22Rv1 (cell line): ENCODE measurements at regions not wholly inside any gene's neighbourhood (a gene's known extent, or its start where the extent isn't known, plus 50 kb on each side); places are given as distances from the start of the nearest gene placed in this dataset.

ENCODE experiments used
- H3K27ac ChIP-seq: fragments of 450-650 bp; 2 replicates; pipeline ENCODE4 v1.5.1; 2017
- ZFX ChIP-seq: fragments of 450-650 bp; IDR thresholded peaks from 2 replicates; pipeline ENCODE4 v1.6.1; 2017; ENCODE audit warnings: antibody characterized with exemption, borderline replicate concordance
- TF ChIP-seq, protein P1 (sequence below): fragments of 450-650 bp; IDR thresholded peaks from 2 replicates; pipeline ENCODE4 v1.5.1; 2017; ENCODE audit warnings: mild to moderate bottlenecking

DNA sequence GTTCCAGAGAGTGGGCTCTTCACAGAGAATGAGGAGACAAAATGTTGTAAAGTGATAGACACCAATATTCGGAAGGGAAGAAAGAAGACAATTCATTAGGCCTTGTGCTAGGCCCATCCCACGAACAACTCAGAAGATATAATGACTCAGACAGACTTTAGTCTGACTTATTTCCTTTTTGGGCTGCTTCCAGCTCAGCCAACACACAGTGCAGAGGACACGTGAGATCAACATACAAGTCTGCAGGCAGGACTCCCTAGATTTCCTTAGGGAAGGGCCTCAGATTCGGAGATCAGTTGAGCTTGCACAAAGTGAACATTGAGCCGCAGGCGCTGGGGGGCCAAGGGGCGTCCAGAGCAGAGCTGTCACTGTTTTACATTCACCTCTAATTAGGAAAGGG lies 290.7 kb upstream of the TENM3 start:
- no peak for TF ChIP-seq ZFX
- TF ChIP-seq, protein P1, sequence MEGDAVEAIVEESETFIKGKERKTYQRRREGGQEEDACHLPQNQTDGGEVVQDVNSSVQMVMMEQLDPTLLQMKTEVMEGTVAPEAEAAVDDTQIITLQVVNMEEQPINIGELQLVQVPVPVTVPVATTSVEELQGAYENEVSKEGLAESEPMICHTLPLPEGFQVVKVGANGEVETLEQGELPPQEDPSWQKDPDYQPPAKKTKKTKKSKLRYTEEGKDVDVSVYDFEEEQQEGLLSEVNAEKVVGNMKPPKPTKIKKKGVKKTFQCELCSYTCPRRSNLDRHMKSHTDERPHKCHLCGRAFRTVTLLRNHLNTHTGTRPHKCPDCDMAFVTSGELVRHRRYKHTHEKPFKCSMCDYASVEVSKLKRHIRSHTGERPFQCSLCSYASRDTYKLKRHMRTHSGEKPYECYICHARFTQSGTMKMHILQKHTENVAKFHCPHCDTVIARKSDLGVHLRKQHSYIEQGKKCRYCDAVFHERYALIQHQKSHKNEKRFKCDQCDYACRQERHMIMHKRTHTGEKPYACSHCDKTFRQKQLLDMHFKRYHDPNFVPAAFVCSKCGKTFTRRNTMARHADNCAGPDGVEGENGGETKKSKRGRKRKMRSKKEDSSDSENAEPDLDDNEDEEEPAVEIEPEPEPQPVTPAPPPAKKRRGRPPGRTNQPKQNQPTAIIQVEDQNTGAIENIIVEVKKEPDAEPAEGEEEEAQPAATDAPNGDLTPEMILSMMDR = no peak
- no peak overlapping the region for H3K27ac ChIP-seq

DNA sequence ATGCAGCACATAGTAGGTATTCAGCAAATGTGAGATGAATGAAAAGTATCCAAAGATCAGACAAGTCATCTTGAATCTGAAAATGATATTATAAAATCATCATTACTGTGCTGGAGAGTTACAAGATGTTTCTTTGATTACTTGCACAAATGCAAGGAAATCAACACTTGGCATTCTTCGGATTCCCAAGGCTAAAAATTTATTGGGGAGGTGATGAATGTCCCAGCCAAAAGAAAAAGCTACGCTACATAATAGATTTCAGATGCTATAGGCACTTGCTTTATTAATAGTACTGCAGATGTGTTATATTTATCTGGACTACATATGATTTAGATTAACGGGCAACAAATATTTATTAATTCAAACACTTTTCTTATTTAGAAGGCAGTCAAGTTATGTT lies 286.7 kb upstream of the TENM3 start:
- TF ChIP-seq, protein P1 = no peak
- no peak for TF ChIP-seq ZFX
- H3K27ac ChIP-seq = no peak overlapping the region

DNA sequence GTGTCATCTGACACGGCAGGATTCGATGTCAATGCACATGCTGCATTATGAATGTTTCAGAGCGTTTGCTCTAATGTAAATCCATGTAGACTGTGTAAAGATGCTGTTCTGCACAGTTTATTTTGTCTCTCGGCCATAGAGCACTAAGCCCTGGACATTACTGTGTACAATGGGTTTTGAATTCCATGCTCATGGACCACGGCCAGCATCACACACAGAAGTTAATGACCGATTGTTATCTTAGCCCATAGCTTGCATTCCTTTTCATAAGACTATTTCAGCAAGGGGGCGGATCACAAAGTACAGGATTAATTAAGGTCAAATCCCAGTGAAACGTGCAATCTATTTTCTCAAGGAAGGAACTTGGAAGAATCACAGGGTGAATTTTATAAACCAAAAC lies 286.1 kb upstream of the TENM3 start:
- TF ChIP-seq, protein P1 = no peak
- no peak for TF ChIP-seq ZFX
- no peak overlapping the region for H3K27ac ChIP-seq

DNA sequence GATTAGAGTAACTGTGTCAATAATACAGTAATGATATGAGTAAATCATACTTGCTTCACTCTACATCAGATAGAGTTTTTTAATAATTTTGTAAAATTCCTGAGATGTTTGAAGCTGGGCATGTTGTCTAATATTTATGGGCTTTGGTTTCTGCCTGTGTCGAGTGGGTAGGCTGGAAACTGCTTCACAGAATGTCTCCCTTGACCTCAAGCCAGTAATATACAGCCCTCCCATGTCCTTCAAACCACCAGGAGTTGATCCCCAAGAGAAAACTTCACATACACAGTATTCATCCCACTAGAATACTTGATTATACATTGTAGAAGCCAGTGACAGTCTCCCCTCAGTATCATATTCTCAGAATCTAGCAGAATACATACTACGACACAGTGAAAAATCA lies 284.8 kb upstream of the TENM3 start:
- no peak overlapping the region for H3K27ac ChIP-seq
- TF ChIP-seq ZFX = no peak
- TF ChIP-seq, protein P1 = no peak

DNA sequence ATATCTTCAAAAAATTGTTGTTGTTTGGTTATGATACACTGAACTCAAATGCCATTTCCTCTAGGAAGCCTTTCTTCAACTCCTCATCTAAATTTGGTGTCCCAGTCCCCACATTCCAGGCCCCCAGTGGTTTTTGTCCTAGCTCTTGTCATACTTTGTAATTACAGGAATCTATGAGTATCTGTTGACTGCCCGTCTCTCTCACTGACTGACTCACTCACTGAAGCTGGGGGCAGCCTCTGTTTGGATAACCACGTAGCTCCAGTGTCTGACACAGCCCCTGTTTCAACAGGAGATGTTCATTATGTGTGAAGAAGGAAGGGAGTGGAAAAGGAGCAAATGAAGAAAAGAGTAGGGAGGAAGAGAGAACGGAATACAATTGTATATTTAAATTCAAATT lies 284.1 kb upstream of the TENM3 start:
- H3K27ac ChIP-seq = no peak overlapping the region
- no peak for TF ChIP-seq ZFX
- TF ChIP-seq, protein P1 = no peak

DNA sequence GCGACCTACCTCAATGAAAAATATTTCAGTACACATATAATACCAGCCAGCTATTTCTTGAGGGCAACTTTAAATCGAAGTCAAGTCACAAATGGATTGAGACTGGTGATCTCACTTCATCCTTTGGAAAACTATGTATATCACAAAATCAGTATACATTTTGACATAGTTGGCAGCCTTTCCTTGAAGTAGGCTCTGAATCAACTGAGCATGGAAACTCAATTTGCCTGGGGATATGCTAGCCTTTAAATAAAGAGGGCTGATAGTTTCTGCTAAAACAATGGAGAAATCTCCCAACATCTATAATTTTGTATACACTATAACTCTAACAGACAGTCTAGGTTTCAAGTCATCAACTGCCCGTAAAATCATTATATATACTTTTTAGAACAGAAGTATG lies 282.8 kb upstream of the TENM3 start:
- no peak for TF ChIP-seq ZFX
- TF ChIP-seq, protein P1 = no peak
- no peak overlapping the region for H3K27ac ChIP-seq

DNA sequence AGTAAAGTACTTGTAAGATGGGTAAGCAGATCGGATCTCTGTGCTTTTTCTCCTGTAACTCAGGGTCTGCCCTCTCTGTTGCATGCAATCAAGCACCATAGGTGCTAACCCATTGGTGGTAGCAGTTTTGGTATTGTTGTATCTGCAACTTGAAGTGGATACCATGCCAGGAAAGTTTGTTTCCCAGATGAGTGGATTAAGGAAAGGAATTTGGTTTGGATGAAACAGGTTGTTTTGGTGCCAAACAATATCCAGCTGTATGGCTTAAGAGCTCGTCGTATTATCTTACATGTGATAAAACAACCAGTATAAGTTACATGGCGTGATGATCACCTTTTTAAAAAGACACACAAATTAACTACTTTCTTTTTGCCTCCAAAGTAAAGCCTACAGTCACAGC lies 280.9 kb upstream of the TENM3 start:
- H3K27ac ChIP-seq = no peak overlapping the region
- TF ChIP-seq, protein P1 = no peak
